ENCODE measurements at regions not wholly inside any gene's neighbourhood (a gene's known extent, or its start where the extent isn't known, plus 50 kb on each side); places are given as distances from the start of the nearest gene placed in this dataset.

DNA sequence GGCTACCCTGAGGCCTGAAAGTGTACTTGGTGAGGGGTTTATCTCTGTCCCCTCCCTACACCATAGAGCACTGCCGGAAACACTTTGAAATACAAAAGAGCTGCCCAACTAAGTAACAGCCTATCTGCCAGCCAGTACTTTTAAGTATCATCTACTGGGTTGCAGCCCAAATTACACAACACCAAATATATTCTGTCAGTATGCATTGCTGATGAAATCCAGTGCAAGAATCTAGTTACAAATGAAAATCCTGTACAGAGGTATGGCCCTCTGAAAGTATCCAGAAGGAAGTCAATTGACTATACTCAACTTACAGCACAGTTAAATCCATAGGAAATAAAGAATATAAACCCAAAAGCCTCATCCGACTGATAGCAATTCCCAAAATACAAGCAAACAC is 280.8 kb downstream of the CCDC85A start:
- H3K36me3 Mint-ChIP-seq (ENCODE audit: low read depth) = no peaks in the 10 kb centered on the region
- TF ChIP-seq, protein P1, sequence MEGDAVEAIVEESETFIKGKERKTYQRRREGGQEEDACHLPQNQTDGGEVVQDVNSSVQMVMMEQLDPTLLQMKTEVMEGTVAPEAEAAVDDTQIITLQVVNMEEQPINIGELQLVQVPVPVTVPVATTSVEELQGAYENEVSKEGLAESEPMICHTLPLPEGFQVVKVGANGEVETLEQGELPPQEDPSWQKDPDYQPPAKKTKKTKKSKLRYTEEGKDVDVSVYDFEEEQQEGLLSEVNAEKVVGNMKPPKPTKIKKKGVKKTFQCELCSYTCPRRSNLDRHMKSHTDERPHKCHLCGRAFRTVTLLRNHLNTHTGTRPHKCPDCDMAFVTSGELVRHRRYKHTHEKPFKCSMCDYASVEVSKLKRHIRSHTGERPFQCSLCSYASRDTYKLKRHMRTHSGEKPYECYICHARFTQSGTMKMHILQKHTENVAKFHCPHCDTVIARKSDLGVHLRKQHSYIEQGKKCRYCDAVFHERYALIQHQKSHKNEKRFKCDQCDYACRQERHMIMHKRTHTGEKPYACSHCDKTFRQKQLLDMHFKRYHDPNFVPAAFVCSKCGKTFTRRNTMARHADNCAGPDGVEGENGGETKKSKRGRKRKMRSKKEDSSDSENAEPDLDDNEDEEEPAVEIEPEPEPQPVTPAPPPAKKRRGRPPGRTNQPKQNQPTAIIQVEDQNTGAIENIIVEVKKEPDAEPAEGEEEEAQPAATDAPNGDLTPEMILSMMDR (IDR thresholded peaks at IDR 0.05) = no peak
- peaks cover 13% of the 10 kb centered on the region for H3K9me3 Mint-ChIP-seq (ENCODE audit: low read depth)
- DNase-seq (ENCODE audit: low spot score) = no peak
- H3K4me1 Mint-ChIP-seq (ENCODE audit: low read depth) = no peaks in the 10 kb centered on the region
- H3K4me3 Mint-ChIP-seq (ENCODE audit: unreplicated experiment) = no peak overlapping the region
- H3K27me3 Mint-ChIP-seq (ENCODE audit: low read depth) = peaks cover 4% of the 10 kb centered on the region
- no peak overlapping the region for H3K27ac Mint-ChIP-seq (ENCODE audit: unreplicated experiment)

DNA sequence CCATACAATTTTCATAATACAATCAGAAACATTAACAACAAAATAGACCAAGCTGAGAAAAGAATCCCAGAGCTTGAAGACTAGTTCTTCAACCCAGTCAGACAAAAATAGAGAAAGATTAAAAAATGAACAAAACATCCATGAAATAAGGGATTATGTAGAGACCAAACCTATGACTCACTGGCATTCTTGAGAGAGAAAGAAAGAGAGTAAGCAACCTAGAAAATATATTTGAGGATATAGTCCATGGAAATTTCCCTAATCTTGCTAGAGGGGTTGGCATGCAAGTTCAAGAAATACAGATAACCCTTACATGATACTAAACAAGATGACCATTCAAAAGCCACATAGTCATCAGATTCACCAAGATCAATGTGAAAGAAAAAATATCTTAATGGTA is 281.7 kb downstream of the CCDC85A start:
- Mint-ChIP-seq H3K4me1 (ENCODE audit: low read depth) (no peaks in the 10 kb centered on the region), H3K36me3 (ENCODE audit: low read depth) (no peaks in the 10 kb centered on the region), H3K27ac (ENCODE audit: unreplicated experiment) (no peak overlapping the region), H3K4me3 (ENCODE audit: unreplicated experiment) (no peak overlapping the region), H3K27me3 (ENCODE audit: low read depth) (peaks cover 4% of the 10 kb centered on the region), H3K9me3 (ENCODE audit: low read depth) (peaks cover 13% of the 10 kb centered on the region)
- DNase-seq (ENCODE audit: low spot score) = no peak
- TF ChIP-seq, protein P1 (IDR thresholded peaks at IDR 0.05) = no peak

GRCh38 chr2:56473524-56473923 is 289.7 kb downstream of the CCDC85A start:
- no peak overlapping the region for H3K4me3 Mint-ChIP-seq (ENCODE audit: unreplicated experiment)
- H3K4me1 Mint-ChIP-seq (ENCODE audit: low read depth) = peaks cover 3% of the 10 kb centered on the region
- DNase-seq (ENCODE audit: low spot score) = no peak
- peaks cover 8% of the 10 kb centered on the region for H3K27me3 Mint-ChIP-seq (ENCODE audit: low read depth)
- H3K27ac Mint-ChIP-seq (ENCODE audit: unreplicated experiment) = no peak overlapping the region
- TF ChIP-seq, protein P1 (IDR thresholded peaks at IDR 0.05) = no peak
- no peaks in the 10 kb centered on the region for H3K36me3 Mint-ChIP-seq (ENCODE audit: low read depth)
- peaks cover 6% of the 10 kb centered on the region for H3K9me3 Mint-ChIP-seq (ENCODE audit: low read depth)

DNA sequence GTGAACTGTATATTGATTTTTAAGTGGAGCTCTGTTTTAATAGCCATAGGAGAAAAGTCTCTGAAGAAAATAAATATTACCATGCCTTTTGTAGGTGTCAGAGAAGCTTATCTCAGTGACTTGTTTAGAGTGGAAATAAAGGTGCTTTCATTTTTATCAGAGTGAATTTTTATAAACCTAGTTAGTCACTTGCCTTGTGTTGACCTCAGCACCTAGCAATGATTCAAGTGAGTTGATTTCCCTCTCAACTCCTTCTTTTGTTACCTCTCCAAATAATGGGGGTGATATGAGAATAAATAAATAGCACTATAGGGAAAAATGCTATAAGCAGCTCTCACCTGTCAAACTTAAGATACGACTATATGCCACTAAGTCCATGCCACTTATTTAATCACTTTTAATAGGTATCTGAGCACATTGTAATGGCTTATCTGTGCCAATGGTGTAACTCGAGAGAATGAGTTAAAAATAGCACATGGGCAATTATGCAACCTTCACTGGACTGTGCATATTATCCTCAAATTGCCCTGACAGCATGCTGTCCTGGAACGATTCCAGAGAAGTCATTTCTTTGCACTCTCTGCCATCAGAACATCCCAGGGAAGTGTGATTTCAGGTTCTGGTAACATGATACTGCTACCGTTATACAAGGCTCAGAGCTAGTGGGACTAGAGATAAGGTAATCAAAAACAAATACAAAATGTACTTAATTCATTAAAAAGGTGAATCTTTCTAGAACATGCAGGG is 290.8 kb downstream of the CCDC85A start:
- no peak overlapping the region for H3K4me3 Mint-ChIP-seq (ENCODE audit: unreplicated experiment)
- H3K36me3 Mint-ChIP-seq (ENCODE audit: low read depth) = no peaks in the 10 kb centered on the region
- H3K4me1 Mint-ChIP-seq (ENCODE audit: low read depth) = peaks cover 3% of the 10 kb centered on the region
- no peak for DNase-seq (ENCODE audit: low spot score)
- H3K27ac Mint-ChIP-seq (ENCODE audit: unreplicated experiment) = no peak overlapping the region
- H3K27me3 Mint-ChIP-seq (ENCODE audit: low read depth) = peaks cover 5% of the 10 kb centered on the region
- TF ChIP-seq, protein P1 (IDR thresholded peaks at IDR 0.05) = no peak
- H3K9me3 Mint-ChIP-seq (ENCODE audit: low read depth) = no peaks in the 10 kb centered on the region

DNA sequence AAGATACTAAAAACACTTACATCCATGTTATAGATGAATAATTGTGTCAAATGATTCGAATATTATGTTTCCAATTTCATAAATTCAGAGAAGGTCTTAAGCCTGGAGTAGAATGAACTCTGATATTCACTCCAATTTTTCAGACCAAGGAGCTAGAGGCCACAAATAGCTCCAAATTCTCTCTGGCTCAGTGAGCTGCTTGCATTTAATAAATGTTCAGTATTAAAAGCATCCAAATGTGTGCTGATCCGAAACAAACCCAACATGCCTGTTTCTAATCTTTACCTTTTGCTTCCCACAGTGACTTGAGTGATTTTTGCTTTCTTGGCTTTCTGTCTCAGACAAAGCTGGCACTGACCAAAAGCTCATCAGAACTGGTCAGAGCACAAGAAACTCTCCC is 291.4 kb downstream of the CCDC85A start:
- Mint-ChIP-seq H3K27ac (ENCODE audit: unreplicated experiment) (no peak overlapping the region), H3K4me3 (ENCODE audit: unreplicated experiment) (no peak overlapping the region), H3K36me3 (ENCODE audit: low read depth) (no peaks in the 10 kb centered on the region), H3K27me3 (ENCODE audit: low read depth) (peaks cover 5% of the 10 kb centered on the region), H3K9me3 (ENCODE audit: low read depth) (no peaks in the 10 kb centered on the region), H3K4me1 (ENCODE audit: low read depth) (peaks cover 3% of the 10 kb centered on the region)
- DNase-seq (ENCODE audit: low spot score) = no peak
- TF ChIP-seq, protein P1 (IDR thresholded peaks at IDR 0.05) = no peak
